HG02981 (cell line): ENCODE measurements at regions not wholly inside any gene's neighbourhood (a gene's known extent, or its start where the extent isn't known, plus 50 kb on each side); places are given as distances from the start of the nearest gene placed in this dataset.

Source experiments
- ATAC-seq: cut with Tn5 transposase; IDR thresholded peaks from one replicate; pipeline ENCODE4 v1.9.1; 2021; ENCODE audit warnings: mild to moderate bottlenecking, moderate library complexity; ENCODE audit not compliant: unreplicated experiment

GRCh38 chr19:30910485-30911240 lies 438.6 kb downstream of the TSHZ3 start:
- no peak for ATAC-seq

DNA sequence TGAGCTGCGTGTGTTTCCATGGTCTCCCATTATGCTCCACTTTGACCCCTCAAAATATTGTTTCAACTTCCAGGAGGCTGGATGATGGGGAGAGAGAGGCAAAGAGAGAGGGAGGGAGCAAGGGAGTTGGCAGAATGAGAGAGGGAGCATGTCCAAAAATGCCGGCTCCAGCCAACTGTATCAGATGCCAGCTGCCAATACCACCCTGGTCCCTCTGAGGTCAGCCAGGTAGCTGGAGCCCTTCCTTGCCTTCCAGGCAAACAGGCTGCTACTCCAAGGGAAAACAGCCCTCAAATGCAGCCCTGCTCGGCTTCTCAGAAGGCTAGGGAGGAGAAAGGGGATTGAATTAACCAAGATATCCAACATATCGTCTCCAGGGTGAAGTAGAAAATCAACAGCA lies 440.0 kb downstream of the TSHZ3 start:
- ATAC-seq = no peak

GRCh38 chr19:30908262-30908771 lies 440.9 kb downstream of the TSHZ3 start:
- ATAC-seq = no peak

GRCh38 chr19:30906871-30907270 lies 442.4 kb downstream of the TSHZ3 start:
- ATAC-seq = no peak

- no peak for ATAC-seq
These were observed 449.2 kb downstream of the TSHZ3 start for GRCh38 chr19:30900051-30900450.

DNA sequence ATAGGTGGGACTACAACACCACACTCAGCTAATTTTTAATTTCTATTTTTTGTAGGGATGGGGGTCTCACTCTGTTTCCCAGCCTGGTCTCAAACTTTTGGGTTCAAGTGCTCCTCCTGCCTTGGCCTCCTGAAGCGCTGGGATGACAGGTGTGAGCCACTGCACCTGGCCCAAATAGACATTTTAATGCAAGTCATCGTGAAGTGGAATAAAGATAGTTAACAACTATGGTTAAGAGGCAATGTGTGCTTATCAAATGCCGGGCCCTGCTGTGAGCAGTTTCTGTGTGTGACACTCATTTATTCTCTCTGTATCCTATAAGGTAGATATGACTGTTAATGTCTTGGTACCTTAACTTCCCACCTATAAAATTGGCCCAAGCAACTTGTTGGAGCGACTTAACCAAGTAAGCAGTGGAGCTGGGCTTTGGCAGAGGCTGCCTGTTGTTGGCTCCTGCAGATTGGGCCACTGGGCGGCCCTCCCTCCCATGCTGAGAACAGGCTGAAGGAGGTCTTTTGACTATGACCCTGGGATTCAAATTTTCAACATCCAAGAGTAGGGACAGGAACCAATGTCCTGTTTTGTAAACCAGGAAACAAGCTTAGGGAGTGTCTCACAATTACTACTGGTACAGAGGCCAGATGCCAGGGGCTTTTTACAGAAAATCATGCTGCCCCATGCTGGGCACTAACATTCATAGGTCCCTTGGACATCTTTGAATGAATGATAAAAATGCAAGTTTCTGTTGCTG lies 450.7 kb downstream of the TSHZ3 start:
- ATAC-seq = no peak

DNA sequence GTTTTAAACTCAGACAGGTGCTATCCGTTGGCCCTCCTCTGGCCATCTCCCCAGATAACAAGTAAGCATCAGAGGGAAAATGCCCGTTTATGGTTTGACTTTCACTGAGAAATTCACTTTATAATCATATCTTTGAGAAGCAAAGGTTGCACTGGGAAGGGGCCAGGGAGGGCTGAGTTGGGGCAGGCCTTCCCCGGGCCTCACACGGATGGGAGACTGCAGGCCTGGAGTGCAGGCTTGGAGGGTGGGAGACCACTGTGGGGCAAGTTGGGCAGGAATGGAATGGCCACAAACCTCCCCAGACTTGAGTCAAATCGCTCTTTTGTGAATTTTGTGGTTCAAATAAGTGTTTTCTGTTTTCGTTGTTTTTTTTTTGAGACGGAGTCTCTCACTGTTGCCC lies 451.7 kb downstream of the TSHZ3 start:
- ATAC-seq = no peak

DNA sequence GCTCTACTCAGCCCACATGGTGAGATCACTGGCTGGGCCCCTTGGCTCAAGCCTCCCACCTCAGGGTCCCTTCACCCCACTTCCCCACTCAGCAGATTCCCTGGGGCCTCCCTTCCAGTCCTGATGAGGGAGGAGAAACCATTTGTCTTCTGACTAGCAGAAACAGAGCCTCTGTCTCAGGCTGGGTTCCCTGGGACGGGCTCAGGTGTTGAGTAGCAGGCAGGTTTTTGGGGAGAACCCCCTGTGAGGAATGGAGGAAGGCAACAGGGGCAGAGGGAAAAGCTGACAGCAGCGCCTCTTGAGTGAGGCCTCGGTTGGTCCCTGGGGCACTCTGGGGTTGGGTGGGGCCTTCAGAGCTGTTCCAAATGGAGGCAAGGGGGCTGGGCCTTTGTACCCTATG lies 452.2 kb downstream of the TSHZ3 start:
- no peak for ATAC-seq

- no peak for ATAC-seq
These were observed 452.7 kb downstream of the TSHZ3 start for GRCh38 chr19:30896554-30896953.

GRCh38 chr19:30895946-30896345 lies 453.3 kb downstream of the TSHZ3 start:
- ATAC-seq = no peak

GRCh38 chr19:30891051-30891450 lies 458.2 kb downstream of the TSHZ3 start:
- ATAC-seq = no peak

DNA sequence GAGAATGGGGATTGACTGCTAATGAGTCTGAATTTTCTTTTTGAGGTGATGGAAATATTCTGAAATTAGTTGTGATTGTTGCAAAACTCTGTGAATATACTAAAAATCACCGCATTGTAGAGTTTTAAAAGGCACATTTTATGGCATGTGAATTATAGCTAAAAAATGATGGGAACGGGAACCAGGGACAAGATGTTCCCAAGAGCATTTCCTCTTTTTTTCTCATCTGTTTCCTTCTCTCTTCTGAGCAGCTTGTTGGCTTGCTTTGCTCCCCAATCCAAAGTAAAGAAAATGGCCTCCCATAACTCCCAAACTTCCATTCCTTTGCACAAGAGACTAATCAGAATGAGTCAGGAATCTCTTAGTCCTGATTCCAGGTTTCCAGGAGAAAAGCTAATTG lies 459.2 kb downstream of the TSHZ3 start:
- ATAC-seq = no peak

GRCh38 chr19:30888937-30889336 lies 460.3 kb downstream of the TSHZ3 start:
- no peak for ATAC-seq

DNA sequence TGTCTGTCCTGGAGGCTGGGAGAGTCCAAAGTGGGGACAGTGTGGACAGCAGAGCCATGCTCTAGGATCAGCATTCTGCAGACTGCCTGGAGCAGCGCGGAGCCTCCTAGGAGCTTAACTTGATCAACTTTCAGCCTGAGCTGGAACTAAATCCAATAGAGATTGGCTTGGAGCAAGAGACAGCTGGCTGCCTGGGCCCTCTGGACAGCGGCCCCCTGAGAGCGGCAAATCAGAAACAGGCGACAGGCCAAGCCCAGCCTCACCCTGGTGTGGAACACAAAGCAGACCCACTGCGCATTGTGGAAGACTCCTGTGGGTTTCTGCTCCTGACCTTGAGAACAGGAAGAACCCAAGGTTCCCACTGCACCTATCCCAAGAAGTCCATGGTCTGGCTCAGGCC lies 462.2 kb downstream of the TSHZ3 start:
- ATAC-seq = no peak

- no peak for ATAC-seq
These were observed 463.0 kb downstream of the TSHZ3 start for GRCh38 chr19:30886222-30886621.

GRCh38 chr19:30884146-30884812 lies 465.0 kb downstream of the TSHZ3 start:
- ATAC-seq = no peak

- no peak for ATAC-seq
These were observed 466.2 kb downstream of the TSHZ3 start for GRCh38 chr19:30883071-30883470.

DNA sequence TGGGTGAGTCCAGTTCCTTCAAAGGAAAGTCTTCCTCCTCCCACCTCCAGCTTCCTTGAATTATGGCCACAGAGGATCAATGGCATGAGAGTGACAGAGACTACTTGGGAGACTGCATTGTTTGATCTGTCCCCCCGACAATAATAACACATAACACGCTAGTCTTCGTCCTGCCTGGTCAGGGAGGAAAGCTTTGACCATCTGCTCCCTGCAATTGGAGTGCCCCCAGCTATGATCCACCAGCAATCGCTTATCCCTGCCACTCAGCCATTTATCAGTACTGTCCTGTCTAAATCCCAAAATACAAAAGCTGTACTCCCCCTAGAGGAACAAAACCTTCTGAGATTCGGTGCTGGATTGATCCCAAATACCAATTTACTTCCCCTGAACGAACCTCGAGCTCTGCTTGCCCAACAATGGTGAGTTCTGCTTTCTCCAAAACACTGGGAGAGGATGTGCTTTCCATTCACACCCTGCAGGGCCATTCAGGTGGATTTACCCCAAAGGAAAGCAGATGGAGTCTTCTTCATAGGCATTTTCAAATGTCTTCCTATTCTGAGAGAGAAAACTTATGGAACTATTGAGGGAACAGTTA lies 466.7 kb downstream of the TSHZ3 start:
- ATAC-seq = no peak

DNA sequence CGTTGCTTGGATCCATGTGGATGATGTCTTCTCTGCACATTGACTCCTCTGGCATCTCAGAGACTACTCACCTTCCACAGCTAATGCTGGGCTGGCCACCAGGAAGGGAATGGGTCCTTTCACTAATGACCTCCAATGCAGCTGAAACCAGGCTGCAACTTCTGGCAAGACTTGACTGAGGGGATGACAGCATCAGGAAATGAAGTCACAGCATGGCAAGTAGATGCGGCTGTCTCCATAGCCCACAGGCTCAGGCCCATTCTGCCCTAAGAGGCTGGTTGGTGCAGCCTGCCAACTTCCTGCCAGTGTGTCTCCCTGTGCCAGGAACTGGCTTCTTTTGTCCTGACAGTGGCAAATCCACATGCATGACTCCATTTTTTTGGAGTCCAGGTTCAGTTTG lies 467.3 kb downstream of the TSHZ3 start:
- ATAC-seq = no peak

DNA sequence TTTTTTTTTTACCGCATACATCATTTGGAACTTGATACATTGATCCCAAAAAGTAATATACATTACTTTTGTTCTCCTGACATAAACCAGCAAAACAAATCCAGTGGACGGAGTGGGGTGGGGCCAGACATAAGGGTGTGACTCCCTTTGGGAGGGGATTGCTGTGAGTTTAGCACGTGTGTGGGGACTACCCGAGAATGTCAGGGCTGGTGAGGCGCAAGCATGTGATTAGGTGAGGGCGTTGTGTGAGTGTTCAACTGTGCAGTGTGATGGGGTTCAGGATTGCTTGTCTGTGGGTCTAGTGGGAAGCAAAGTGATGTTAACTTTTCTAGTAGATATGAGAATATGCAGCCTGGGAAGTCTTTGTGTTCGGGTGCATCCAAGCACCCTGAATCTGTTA lies 468.0 kb downstream of the TSHZ3 start:
- no peak for ATAC-seq

DNA sequence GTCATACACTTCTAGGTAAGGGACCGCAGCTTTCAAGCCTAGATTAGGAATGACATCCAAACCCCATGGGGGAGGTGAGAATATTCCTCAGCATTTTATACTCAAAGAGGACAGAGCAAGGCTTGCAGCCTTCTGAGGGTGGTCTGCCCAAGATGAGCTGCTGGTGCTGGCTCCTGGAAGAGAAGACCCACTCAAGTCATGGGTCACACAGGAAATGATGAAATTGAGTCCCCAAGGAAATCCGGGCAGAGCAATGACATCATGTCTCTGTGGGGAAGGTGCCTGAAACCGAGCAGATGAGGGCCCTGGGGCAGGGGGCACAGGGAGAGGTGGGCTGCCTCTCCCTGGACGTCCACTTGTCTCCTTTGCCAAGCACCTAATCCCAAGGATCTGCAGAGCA lies 468.7 kb downstream of the TSHZ3 start:
- no peak for ATAC-seq
